ENCODE measurements at regions not wholly inside any gene's neighbourhood (a gene's known extent, or its start where the extent isn't known, plus 50 kb on each side); places are given as distances from the start of the nearest gene placed in this dataset.
"Not testable (repeated sequence)": the region's sequence is repeated elsewhere in the genome, so short reads cannot be mapped to it uniquely, and the experiment has no call there.

GRCh38 chr2:12624905-12625598 is 91.7 kb upstream of the TRIB2 start:
- TF ChIP-seq, protein P1, sequence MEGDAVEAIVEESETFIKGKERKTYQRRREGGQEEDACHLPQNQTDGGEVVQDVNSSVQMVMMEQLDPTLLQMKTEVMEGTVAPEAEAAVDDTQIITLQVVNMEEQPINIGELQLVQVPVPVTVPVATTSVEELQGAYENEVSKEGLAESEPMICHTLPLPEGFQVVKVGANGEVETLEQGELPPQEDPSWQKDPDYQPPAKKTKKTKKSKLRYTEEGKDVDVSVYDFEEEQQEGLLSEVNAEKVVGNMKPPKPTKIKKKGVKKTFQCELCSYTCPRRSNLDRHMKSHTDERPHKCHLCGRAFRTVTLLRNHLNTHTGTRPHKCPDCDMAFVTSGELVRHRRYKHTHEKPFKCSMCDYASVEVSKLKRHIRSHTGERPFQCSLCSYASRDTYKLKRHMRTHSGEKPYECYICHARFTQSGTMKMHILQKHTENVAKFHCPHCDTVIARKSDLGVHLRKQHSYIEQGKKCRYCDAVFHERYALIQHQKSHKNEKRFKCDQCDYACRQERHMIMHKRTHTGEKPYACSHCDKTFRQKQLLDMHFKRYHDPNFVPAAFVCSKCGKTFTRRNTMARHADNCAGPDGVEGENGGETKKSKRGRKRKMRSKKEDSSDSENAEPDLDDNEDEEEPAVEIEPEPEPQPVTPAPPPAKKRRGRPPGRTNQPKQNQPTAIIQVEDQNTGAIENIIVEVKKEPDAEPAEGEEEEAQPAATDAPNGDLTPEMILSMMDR (conservative IDR thresholded peaks at IDR 0.05), result no peak
- peaks cover 18% of the 10 kb centered on the region for H3K9me3 Mint-ChIP-seq
- H3K27ac Mint-ChIP-seq, result no peak overlapping the region
- peak overlapping the region; percentile 47 for H3K27ac ChIP-seq (ENCODE audit: low read depth, low read length)
- peaks cover 15% of the 10 kb centered on the region for H3K27me3 Mint-ChIP-seq (ENCODE audit: insufficient read depth)
- no peaks in the 10 kb centered on the region for H3K36me3 ChIP-seq (ENCODE audit: control insufficient read depth, insufficient read depth, low read length)
- H3K9ac ChIP-seq (ENCODE audit: extremely low read depth, low read length, poor library complexity, severe bottlenecking), result no peak overlapping the region
- H3K4me3 Mint-ChIP-seq, result no peak overlapping the region
- 36 to 54% methylated on average over 4 to 5 of the region's 5 CpGs for WGBS, 2 experiments (ENCODE audit: insufficient coverage in 1 of 2, insufficient read length in 1 of 2)
- no peak overlapping the region for H3K4me3 ChIP-seq (ENCODE audit: low read length)
- H3K4me1 Mint-ChIP-seq, result peaks cover 22% of the 10 kb centered on the region
- H3K4me1 ChIP-seq (ENCODE audit: control insufficient read depth, insufficient read depth, low read length), result no peaks in the 10 kb centered on the region
- no peaks in the 10 kb centered on the region for H3K27me3 ChIP-seq (ENCODE audit: control insufficient read depth, insufficient read depth, low read length, poor library complexity, severe bottlenecking)
- DNase-seq, result peak; percentile 77
- peaks cover 3% of the 10 kb centered on the region for H3K36me3 Mint-ChIP-seq (ENCODE audit: low read depth)
- no peaks in the 10 kb centered on the region for H3K9me3 ChIP-seq (ENCODE audit: control insufficient read depth, low read length)

GRCh38 chr2:12628541-12628940 is 88.2 kb upstream of the TRIB2 start:
- not testable (repeated sequence) for H3K4me3 ChIP-seq (ENCODE audit: low read length); H3K27ac ChIP-seq (ENCODE audit: low read depth, low read length); H3K9ac ChIP-seq (ENCODE audit: extremely low read depth, low read length, poor library complexity, severe bottlenecking); H3K36me3 Mint-ChIP-seq (ENCODE audit: low read depth); H3K27ac Mint-ChIP-seq; DNase-seq; H3K4me1 ChIP-seq (ENCODE audit: control insufficient read depth, insufficient read depth, low read length); H3K36me3 ChIP-seq (ENCODE audit: control insufficient read depth, insufficient read depth, low read length); H3K9me3 ChIP-seq (ENCODE audit: control insufficient read depth, low read length)
- WGBS, 2 experiments (ENCODE audit: insufficient coverage in 1 of 2, insufficient read length in 1 of 2), result 93% methylated on average over 5 of the region's 8 CpGs; no CpG with 5 or more reads in 1 of the 2 experiments
- H3K27me3 ChIP-seq (ENCODE audit: control insufficient read depth, insufficient read depth, low read length, poor library complexity, severe bottlenecking), result peaks cover 10% of the 10 kb centered on the region
- peaks cover 18% of the 10 kb centered on the region for H3K9me3 Mint-ChIP-seq
- peaks cover 34% of the 10 kb centered on the region for H3K27me3 Mint-ChIP-seq (ENCODE audit: insufficient read depth)
- H3K4me3 Mint-ChIP-seq, result peak overlapping the region; percentile 28
- peaks cover 35% of the 10 kb centered on the region for H3K4me1 Mint-ChIP-seq

GRCh38 chr2:12636837-12637581 is 79.7 kb upstream of the TRIB2 start:
- WGBS, 2 experiments (ENCODE audit: insufficient coverage in 1 of 2, insufficient read length in 1 of 2), result 93% methylated on average over 1 of the region's 1 CpG; no CpG with 5 or more reads in 1 of the 2 experiments

More at GRCh38 chr2:12636837-12637581, 79.7 kb upstream of the TRIB2 start:
- no peaks in the 10 kb centered on the region for H3K4me1 Mint-ChIP-seq
- TF ChIP-seq, protein P1 (conservative IDR thresholded peaks at IDR 0.05), result no peak
- no peaks in the 10 kb centered on the region for H3K36me3 Mint-ChIP-seq (ENCODE audit: low read depth)
- Histone ChIP-seq H3K9ac (ENCODE audit: extremely low read depth, low read length, poor library complexity, severe bottlenecking) (no peak overlapping the region), H3K27me3 (ENCODE audit: control insufficient read depth, insufficient read depth, low read length, poor library complexity, severe bottlenecking) (peaks cover 10% of the 10 kb centered on the region), H3K27ac (ENCODE audit: low read depth, low read length) (no peak overlapping the region), H3K4me3 (ENCODE audit: low read length) (no peak overlapping the region), H3K36me3 (ENCODE audit: control insufficient read depth, insufficient read depth, low read length) (no peaks in the 10 kb centered on the region), H3K9me3 (ENCODE audit: control insufficient read depth, low read length) (no peaks in the 10 kb centered on the region), H3K4me1 (ENCODE audit: control insufficient read depth, insufficient read depth, low read length) (no peaks in the 10 kb centered on the region)
- H3K4me3 Mint-ChIP-seq, result no peak overlapping the region
- peaks cover 38% of the 10 kb centered on the region for H3K27me3 Mint-ChIP-seq (ENCODE audit: insufficient read depth)
- no peaks in the 10 kb centered on the region for H3K9me3 Mint-ChIP-seq
- no peak overlapping the region for H3K27ac Mint-ChIP-seq
- no peak for DNase-seq

All from endodermal cell (in vitro differentiated cells).